T-helper 1 cell (primary cell): ENCODE measurements at regions not wholly inside any gene's neighbourhood (a gene's known extent, or its start where the extent isn't known, plus 50 kb on each side); places are given as distances from the start of the nearest gene placed in this dataset.
"Not testable (repeated sequence)": the region's sequence is repeated elsewhere in the genome, so short reads cannot be mapped to it uniquely, and the experiment has no call there.

Experiments
- DNase-seq, 5 donors: peaks; one replicate each; pipeline ENCODE4 v3.0.0-alpha.2; 2012 to 2020

GRCh38 chrX:21225643-21226042 lies 148.6 kb upstream of the CNKSR2 start:
- no peak for DNase-seq

DNA sequence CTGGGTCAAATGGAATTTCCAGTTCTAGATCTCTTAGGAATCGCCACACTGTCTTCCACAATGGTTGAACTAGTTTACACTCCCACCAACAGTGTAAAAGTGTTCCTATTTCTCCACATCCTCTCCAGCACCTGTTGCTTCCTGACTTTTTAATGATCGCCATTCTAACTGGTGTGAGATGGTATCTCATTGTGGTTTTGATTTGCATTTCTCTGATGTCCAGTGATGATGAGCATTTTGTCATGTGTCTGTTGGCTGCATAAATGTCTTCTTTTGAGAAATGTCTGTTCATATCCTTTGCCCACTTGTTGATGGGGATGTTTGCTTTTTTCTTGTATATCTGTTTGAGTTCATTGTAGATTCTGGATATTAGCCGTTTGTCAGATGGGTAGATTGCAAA lies 145.2 kb upstream of the CNKSR2 start:
- DNase-seq, result not testable (repeated sequence)

DNA sequence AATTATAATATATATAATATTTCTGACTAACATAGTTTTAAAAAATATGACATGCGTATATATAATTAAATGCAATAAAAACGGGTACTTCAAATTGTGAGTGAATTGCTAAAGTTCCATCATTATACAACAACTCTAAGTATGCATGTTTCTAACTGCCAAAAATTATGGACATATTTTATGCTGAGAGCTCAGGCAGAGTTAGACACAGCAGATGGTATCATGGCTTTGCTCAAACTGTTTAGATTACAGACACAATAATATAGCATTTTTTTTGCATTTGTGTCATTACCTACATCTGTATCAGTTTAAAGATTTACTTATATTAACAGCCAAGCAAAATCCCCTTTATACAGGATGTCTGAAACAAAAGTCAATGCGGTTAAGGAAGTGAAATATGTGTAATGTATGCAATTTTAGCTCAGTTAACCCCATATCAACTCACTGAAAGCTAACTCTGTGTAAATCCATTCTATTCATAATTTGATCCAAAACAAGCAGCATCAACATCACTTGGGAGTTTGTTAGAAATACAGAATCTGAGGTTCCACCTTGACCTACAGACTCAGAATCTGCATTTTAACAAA lies 119.1 kb upstream of the CNKSR2 start:
- DNase-seq, result no peak

DNA sequence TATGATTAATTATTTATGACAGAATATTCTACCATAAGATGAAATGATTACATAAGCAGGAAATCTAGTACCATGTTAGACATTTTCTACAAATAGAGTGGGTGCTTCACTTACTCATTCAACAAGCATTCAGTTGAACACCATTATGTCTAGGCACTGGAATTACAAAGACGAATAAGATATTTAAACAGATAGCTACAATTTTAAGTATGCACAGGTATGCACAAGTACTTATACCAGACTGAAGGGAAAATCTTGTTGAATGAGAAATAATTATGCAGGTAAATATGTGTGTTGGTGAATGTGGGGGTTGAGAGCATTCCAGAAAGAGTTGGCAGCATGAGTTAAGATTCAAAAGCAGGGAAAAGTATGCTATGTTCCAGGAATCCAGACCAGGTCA lies 107.3 kb upstream of the CNKSR2 start:
- DNase-seq, result no peak

GRCh38 chrX:21276736-21277433 lies 97.3 kb upstream of the CNKSR2 start:
- DNase-seq, result no peak

- DNase-seq, result no peak
Observed at GRCh38 chrX:21289232-21289631, 85.0 kb upstream of the CNKSR2 start.

GRCh38 chrX:21295246-21295820 lies 78.9 kb upstream of the CNKSR2 start:
- DNase-seq, result no peak

DNA sequence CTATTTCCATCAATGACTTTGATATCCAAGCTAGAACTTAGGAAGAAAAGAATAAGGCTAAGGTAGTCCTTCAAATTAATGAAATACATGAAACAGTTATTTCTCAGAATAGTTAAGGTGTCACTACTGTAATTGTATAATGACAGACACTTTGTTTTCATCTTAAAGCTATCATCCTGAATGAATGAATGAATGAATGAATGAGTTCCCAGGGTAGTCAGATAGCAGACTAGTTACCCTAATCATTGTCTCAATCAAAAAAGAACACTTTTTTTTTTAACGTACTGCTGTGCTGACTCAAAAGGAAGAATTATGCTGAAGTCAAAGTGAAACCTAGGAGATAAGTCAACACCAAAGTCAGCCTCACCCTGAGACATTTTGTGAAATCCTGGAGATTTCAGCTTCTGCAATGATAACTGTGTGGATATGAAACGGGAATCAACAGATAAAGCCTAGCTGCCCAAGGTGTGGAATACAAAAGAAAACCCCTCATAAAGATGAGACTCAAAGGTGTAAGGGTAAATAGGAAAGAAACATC lies 68.3 kb upstream of the CNKSR2 start:
- peak in 1 of 5 donors; percentile 16 for DNase-seq

DNA sequence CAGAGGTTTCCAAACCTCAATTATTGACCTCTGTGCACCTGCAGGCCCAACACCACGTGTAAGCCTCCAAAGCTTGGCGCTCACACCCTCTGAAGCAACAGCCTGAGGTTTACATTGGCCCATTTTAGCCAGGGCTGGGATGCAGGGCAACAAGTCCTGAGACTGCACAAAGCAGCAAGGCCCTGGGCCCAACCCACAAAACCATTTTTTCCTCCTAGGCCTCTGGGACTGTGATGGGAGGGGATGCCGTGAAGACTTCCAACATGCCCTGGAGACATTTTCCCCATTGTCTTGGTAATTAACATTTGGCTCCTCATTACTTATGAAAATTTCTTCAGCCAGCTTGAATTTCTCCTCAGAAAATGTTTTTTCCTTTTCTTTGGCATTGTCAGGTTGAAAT lies 54.9 kb upstream of the CNKSR2 start:
- DNase-seq, result no peak
